WI38 (cell line): ENCODE measurements at regions not wholly inside any gene's neighbourhood (a gene's known extent, or its start where the extent isn't known, plus 50 kb on each side); places are given as distances from the start of the nearest gene placed in this dataset.

Experiments used
- H3K4me3 ChIP-seq: 2 replicates; pipeline ENCODE4 v1.5.1; 2011; ENCODE audit warnings: low read depth, mild to moderate bottlenecking, control low read depth, low read length
- TF ChIP-seq, protein P1 (sequence below): IDR thresholded peaks from 2 replicates; pipeline ENCODE4 v1.5.1; 2012; ENCODE audit warnings: low read depth, mild to moderate bottlenecking, control low read depth, low read length

DNA sequence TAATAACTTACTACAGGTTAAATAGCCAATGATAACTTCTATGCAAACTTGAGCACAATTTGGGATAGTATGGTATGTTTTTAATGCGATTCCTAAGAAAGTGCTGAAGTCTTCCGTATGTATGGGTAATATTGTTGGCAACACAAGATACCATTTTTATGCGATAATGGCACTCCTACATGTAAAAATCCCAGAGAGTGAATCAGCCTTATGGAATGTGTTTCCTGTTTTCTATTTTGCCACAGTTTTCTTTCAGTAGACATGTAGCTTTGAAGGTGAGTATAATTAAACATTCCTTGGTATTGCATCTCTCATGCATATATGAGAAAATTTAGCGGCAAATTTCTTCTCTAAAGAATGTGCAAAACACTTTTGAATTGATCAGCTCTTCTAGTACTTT, 396.8 kb upstream of the AZI2 start:
- TF ChIP-seq, protein P1, sequence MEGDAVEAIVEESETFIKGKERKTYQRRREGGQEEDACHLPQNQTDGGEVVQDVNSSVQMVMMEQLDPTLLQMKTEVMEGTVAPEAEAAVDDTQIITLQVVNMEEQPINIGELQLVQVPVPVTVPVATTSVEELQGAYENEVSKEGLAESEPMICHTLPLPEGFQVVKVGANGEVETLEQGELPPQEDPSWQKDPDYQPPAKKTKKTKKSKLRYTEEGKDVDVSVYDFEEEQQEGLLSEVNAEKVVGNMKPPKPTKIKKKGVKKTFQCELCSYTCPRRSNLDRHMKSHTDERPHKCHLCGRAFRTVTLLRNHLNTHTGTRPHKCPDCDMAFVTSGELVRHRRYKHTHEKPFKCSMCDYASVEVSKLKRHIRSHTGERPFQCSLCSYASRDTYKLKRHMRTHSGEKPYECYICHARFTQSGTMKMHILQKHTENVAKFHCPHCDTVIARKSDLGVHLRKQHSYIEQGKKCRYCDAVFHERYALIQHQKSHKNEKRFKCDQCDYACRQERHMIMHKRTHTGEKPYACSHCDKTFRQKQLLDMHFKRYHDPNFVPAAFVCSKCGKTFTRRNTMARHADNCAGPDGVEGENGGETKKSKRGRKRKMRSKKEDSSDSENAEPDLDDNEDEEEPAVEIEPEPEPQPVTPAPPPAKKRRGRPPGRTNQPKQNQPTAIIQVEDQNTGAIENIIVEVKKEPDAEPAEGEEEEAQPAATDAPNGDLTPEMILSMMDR, result no peak

DNA sequence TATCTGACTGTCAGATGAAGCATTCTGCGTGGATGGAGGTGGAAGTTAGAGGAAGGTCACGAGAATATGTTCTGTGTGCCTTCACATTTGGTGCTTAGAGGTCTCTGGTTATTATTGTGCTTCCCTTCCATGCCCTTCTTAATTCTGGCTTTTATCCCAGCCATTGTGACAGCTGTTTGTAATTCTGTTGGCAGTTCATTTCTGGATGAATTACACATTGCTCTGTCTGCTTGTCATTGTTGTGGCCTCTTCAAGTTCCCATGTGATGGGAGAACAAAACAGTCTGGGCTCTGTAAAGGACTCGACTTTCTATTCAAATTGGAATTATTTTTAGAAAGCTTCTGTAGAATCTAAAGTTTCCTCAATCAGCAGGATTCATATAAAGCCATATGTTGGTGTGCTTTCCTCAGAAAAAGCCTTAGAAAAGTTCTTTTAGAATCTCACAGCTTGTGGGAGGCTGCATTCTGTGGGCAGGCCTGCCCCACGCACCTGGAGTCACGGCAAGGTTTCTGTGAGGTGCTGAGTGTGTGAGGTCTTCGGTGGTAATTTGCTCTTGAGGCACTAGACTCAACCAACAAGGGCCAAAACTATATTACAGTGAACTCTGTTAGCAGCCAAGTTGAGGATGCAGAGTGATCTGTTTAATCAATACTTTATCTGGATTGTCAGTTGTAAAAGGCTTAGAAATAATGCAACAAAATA, 397.4 kb upstream of the AZI2 start:
- TF ChIP-seq, protein P1, result no peak
- no peak overlapping the region for H3K4me3 ChIP-seq

More for the DNA sequence above, 396.8 kb upstream of the AZI2 start:
- H3K4me3 ChIP-seq, result no peak overlapping the region

DNA sequence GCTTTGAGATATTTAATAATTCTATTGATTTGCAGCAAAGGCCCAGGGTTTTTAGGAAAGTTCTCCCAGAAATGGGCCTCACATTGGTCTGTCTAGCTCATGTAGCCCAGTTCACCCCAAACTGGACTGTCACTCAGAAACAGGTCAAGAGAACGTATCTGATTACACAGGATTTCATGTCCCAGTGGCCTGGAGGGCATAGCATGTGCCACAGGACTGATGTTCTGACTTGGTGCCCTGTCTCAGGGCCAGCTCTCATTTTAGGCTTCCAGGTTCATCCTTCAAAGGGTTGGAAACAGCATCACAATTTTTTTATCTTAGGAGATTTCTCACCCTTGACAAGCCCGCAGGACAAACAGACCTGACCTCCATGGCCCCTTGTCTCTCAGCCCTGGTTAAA, 398.4 kb upstream of the AZI2 start:
- no peak overlapping the region for H3K4me3 ChIP-seq
- TF ChIP-seq, protein P1, result no peak

DNA sequence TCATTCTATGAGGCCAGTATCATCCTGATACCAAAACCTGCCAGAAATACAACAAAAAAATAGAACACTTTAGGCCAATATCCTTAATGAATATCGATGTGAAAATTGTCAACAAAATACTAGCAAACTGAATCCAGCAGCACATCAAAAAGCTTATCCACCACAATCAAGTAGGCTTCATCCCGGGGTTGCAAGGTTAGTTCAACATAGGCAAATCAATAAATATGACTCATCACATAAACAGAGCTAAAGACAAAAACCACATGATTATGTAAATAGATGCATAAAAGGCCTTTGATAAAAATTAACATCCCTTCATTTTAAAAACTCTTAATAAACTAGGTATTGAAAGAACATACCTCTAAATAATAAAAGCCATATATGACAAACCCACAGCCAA, 403.2 kb upstream of the AZI2 start:
- H3K4me3 ChIP-seq, result no peak overlapping the region
- TF ChIP-seq, protein P1, result no peak

DNA sequence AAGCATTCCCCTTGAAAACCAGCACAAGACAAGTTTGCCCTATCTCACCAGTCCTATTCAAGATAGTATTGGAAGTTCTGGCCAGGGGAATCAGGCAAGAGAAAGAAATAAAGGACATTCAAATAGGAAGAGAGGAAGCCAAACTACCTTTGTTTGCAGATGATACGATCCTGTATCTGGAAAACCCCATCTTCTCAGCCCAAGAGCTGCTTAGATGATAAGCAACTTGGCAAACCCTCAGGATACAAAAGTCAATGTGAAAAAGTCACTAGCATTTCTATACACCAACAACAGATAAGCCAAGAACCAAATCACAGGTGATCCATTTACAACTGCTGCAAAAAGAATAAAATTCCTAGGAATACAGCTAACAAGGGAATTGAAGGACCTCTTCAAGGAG, 403.7 kb upstream of the AZI2 start:
- no peak overlapping the region for H3K4me3 ChIP-seq
- TF ChIP-seq, protein P1, result no peak

DNA sequence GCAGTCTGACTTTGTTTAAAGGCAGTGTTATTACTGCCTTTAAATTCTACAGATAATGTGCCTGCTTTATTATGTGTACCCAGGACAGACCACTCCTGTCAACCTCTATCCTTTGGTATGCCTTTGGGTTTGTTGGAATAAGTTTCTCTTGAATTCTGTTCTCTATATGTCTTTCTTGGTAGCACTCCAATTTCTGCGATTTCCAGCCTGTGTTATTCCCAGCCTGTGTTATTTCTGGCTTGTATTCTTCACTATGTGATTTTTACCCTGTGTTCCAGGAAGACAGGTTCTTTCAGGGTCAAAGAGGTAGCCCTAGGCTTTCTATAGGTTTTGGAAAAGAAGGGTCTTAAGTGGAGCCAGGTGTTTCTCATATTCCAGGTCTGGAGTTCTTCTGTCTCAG, 407.4 kb upstream of the AZI2 start:
- TF ChIP-seq, protein P1, result no peak
- H3K4me3 ChIP-seq, result no peak overlapping the region

DNA sequence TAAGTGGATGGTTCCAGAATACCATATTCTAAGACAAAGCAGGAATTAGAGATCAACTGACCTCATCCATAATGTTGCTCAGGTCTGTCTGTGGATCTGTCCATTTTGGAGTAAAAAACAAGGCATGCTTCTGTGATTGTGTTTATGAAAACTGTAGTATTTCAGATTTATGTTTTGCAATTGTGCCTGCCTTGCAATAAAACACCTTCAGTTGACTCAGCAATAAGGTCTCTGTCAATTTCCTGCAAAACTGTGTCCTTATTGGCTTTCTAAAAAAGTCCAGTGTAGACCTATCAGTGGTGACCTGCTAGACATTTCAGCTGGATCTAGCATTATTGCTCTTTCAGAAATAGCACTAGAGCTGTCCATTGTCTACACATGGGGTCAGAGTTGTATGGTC, 409.5 kb upstream of the AZI2 start:
- TF ChIP-seq, protein P1, result no peak
- H3K4me3 ChIP-seq, result no peak overlapping the region
